Gastrocnemius medialis (tissue), 4 donors: ENCODE measurements at regions not wholly inside any gene's neighbourhood (a gene's known extent, or its start where the extent isn't known, plus 50 kb on each side); places are given as distances from the start of the nearest gene placed in this dataset.

Experiments
- ATAC-seq, 2 donors: fragments of 150-250 bp; one replicate each; pipeline ENCODE4 v1.9.1; 2016
- DNase-seq, 2 donors: peaks; one replicate each; pipeline ENCODE4 v3.0.0-alpha.2; 2019
- H3K27ac ChIP-seq, 4 donors: fragments of 200-600 bp; sonication (generic); 1 replicate in 1 of 4; 2 replicates in 3 of 4; pipeline ENCODE4 v1.5.1; 2016 to 2018; ENCODE audit warnings: mild to moderate bottlenecking in 2 of 4, moderate library complexity in 1 of 4
- H3K27me3 ChIP-seq, 3 donors: fragments of 200-600 bp; sonication (generic) in 2 of 3; 1 replicate in 1 of 3; 2 replicates in 2 of 3; pipeline versions ENCODE4 v1.5.1 to v1.6.0; 2016 to 2019; ENCODE audit warnings: mild to moderate bottlenecking in 1 of 3, moderate library complexity in 1 of 3
- H3K36me3 ChIP-seq, 2 donors: fragments of 200-600 bp; sonication (generic) in 1 of 2; one replicate each; pipeline ENCODE4 v1.5.1; 2017 to 2018
- H3K4me1 ChIP-seq, 2 donors: fragments of 200-600 bp; sonication (generic) in 1 of 2; one replicate each; pipeline ENCODE4 v1.5.1; 2016 to 2017; ENCODE audit warnings: mild to moderate bottlenecking in 2 of 2
- H3K4me3 ChIP-seq, 4 donors: fragments of 200-600 bp; sonication (generic) in 3 of 4; 1 replicate in 1 of 4; 2 replicates in 3 of 4; pipeline ENCODE4 v1.5.1; 2016 to 2019; ENCODE audit warnings: mild to moderate bottlenecking in 2 of 4
- H3K9me3 ChIP-seq, 3 donors: fragments of 200-600 bp; sonication (generic) in 2 of 3; 1 replicate in 1 of 3; 2 replicates in 2 of 3; pipeline ENCODE4 v1.5.1; 2016 to 2019
- CTCF ChIP-seq, 5 experiments: fragments of 450-650 bp in 3 of 5; fragments of 200-600 bp in 2 of 5; sonication (generic) in 2 of 5; IDR thresholded peaks in 4 of 5; conservative IDR thresholded peaks in 1 of 5; 1 replicate in 4 of 5; 2 replicates in 1 of 5; pipeline ENCODE4 v1.5.1; 2016 to 2019; ENCODE audit warnings: antibody characterized with exemption in 5 of 5, mild to moderate bottlenecking in 3 of 5, moderate library complexity in 3 of 5
- POLR2A ChIP-seq, 2 donors: fragments of 450-650 bp; IDR thresholded peaks; one replicate each; pipeline ENCODE4 v1.6.1; 2017; ENCODE audit warnings: antibody characterized with exemption in 2 of 2, mild to moderate bottlenecking in 2 of 2, moderate library complexity in 2 of 2
- in situ Hi-C, 4 donors: fragments of 200-750 bp; cut with MboI; loops; one replicate each; pipeline versions ENCODE4 v1.15.0 to v1.8.0; 2017; ENCODE audit warnings: low sequenced_read_pairs in 4 of 4
- intact Hi-C: fragments of 100-400 bp; cut with DNase I; formaldehyde crosslinking; loops from one replicate; pipeline ENCODE4 v1.15.1; 2023; ENCODE audit warnings: low total_unique reads

DNA sequence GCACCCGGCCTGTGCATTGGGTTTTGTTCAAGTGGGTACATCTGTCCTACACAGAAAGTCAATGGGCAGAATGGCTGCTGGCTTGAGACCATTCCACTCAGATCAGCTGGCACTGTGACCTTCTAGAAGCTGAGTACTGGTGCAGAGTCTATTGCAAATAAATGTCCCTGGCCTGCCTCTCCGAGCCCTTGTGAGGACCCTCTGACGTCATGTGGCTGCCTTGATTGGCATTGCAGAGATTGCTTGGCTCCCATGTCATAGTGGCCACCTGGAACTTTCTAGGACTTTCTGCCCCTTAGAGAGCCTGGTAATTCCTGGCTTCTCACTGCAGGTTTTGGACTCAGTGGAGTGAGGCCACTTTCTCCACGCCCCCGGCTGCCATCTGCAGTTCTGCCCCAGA, 211.3 kb downstream of the ENGASE start:
- Histone ChIP-seq H3K27ac (no peak overlapping the region), H3K4me3 (no peak overlapping the region), H3K27me3 (peaks cover 12 to 20% (median 13%) of the 10 kb centered on the region in 3 donors), H3K9me3 (no peaks in the 10 kb centered on the region), H3K4me1 (peaks cover 0 to 14% of the 10 kb centered on the region in 2 donors), H3K36me3 (no peaks in the 10 kb centered on the region)
- in situ Hi-C loops (no loop called here), intact Hi-C loops (no loop called here)
- ATAC-seq: no peak
- DNase-seq: no peak
- TF ChIP-seq CTCF (IDR thresholded peaks at IDR 0.05 in 4 of 5, conservative IDR thresholded peaks at IDR 0.05 in 1 of 5) (no peak), POLR2A (IDR thresholded peaks at IDR 0.05) (no peak)

GRCh38 chr17:79282294-79282693, 207.7 kb downstream of the ENGASE start:
- DNase-seq (no peak), ATAC-seq (no peak)
- in situ Hi-C loops: no loop called here
- H3K4me1 ChIP-seq: peaks cover 0 to 14% of the 10 kb centered on the region in 2 donors
- H3K27ac ChIP-seq: no peak overlapping the region
- intact Hi-C loops: no loop called here
- no peaks in the 10 kb centered on the region for H3K9me3 ChIP-seq
- H3K4me3 ChIP-seq: no peak overlapping the region
- no peaks in the 10 kb centered on the region for H3K36me3 ChIP-seq
- peaks cover 3 to 8% (median 8%) of the 10 kb centered on the region in 3 donors for H3K27me3 ChIP-seq
- TF ChIP-seq POLR2A (IDR thresholded peaks at IDR 0.05): no peak
- no peak for TF ChIP-seq CTCF (IDR thresholded peaks at IDR 0.05 in 4 of 5, conservative IDR thresholded peaks at IDR 0.05 in 1 of 5)

DNA sequence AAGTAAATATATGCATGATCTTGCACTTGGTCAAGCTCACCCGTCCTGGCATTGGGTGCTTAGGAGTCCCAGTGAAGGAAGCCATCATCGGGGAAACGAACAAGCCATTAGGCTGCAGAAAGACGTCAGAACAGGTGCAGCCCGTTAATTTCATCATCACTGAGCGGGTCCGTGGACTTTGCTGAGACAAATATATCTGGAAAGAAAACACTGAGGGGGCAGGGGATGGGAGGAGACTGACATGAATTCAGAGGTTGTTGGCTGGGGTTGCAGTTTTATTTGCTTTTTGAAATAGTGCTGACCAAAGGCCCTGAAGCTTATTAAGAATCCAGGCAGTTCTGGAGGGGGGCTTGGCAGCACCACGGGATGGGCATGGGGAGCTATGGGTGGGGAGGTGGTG, 207.2 kb downstream of the ENGASE start:
- DNase-seq (no peak), ATAC-seq (no peak)
- in situ Hi-C loops: no loop called here
- Histone ChIP-seq H3K36me3 (no peaks in the 10 kb centered on the region), H3K27me3 (peaks cover 3 to 8% (median 8%) of the 10 kb centered on the region in 3 donors), H3K9me3 (no peaks in the 10 kb centered on the region), H3K4me1 (peaks cover 0 to 14% of the 10 kb centered on the region in 2 donors), H3K27ac (no peak overlapping the region), H3K4me3 (no peak overlapping the region)
- no peak for TF ChIP-seq CTCF (IDR thresholded peaks at IDR 0.05 in 4 of 5, conservative IDR thresholded peaks at IDR 0.05 in 1 of 5)
- no peak for TF ChIP-seq POLR2A (IDR thresholded peaks at IDR 0.05)
- intact Hi-C loops: no loop called here

DNA sequence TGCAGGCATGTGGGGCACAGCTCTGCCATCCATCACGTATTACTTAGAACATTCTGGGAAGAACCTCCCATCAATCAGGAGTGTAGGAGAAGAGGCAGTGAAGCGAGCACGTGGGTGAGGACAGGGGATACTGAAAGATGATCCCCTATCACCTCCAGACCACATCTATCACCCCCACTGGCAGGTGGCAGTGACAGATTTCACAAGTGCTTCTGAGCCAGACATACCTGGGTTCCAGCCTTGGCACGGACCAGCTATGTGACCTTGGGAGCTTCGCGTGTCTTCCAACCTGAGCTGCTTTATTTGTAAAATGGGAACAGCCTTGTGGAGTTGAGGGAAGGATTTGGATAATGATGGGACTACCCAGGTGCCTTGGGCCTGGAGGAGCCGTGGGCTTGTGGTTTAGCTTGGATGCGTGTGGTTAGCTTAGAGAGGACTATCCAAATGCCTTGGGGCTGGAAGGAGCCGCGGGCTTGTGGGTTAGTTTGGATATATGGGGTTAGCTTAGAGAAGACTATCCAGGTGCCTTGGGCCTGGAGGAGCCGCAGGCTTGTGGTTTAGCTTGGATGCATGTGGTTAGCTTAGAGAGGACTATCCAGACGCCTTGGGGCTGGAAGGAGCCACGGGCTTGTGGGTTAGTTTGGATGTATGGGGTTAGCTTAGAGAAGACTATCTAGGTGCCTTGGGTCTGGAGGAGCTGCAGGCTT, 206.4 kb downstream of the ENGASE start:
- intact Hi-C loops (no loop called here), in situ Hi-C loops (no loop called here)
- Histone ChIP-seq H3K4me1 (peaks cover 0 to 14% of the 10 kb centered on the region in 2 donors), H3K36me3 (no peaks in the 10 kb centered on the region), H3K27me3 (peaks cover 0 to 2% (median 1%) of the 10 kb centered on the region in 3 donors), H3K4me3 (no peak overlapping the region), H3K27ac (no peak overlapping the region), H3K9me3 (no peaks in the 10 kb centered on the region)
- TF ChIP-seq CTCF (IDR thresholded peaks at IDR 0.05 in 4 of 5, conservative IDR thresholded peaks at IDR 0.05 in 1 of 5) (no peak), POLR2A (IDR thresholded peaks at IDR 0.05) (no peak)
- ATAC-seq: no peak
- DNase-seq: no peak

GRCh38 chr17:79280010-79280409, 205.4 kb downstream of the ENGASE start:
- TF ChIP-seq CTCF (IDR thresholded peaks at IDR 0.05 in 4 of 5, conservative IDR thresholded peaks at IDR 0.05 in 1 of 5) (no peak), POLR2A (IDR thresholded peaks at IDR 0.05) (no peak)
- intact Hi-C loops: no loop called here
- ATAC-seq: no peak
- no peaks in the 10 kb centered on the region for H3K36me3 ChIP-seq
- no peak overlapping the region for H3K4me3 ChIP-seq
- H3K27ac ChIP-seq: no peak overlapping the region
- in situ Hi-C loops: no loop called here
- no peaks in the 10 kb centered on the region for H3K27me3 ChIP-seq
- H3K9me3 ChIP-seq: no peaks in the 10 kb centered on the region
- peaks cover 0 to 14% of the 10 kb centered on the region in 2 donors for H3K4me1 ChIP-seq
- no peak for DNase-seq
